GM12864 (cell line): ENCODE measurements at regions not wholly inside any gene's neighbourhood (a gene's known extent, or its start where the extent isn't known, plus 50 kb on each side); places are given as distances from the start of the nearest gene placed in this dataset.

Experiments
- DNase-seq: peaks from one replicate; pipeline ENCODE4 v3.0.0-alpha.2; 2011; ENCODE audit warnings: low read depth
- H3K4me3 ChIP-seq: 2 replicates; pipeline ENCODE4 v1.5.1; 2011; ENCODE audit warnings: mild to moderate bottlenecking, low read depth, low read length, control low read depth
- CTCF ChIP-seq: IDR thresholded peaks from 2 replicates; pipeline ENCODE4 v1.5.1; 2011; ENCODE audit warnings: low read depth, mild to moderate bottlenecking, moderate library complexity, low read length, control low read depth, inconsistent platforms; ENCODE audit errors: missing control alignments

- no peak for TF ChIP-seq CTCF
- DNase-seq = no peak
- no peak overlapping the region for H3K4me3 ChIP-seq
Measured at GRCh38 chr13:63163903-63164302, 1748.3 kb upstream of the PCDH20 start.

- TF ChIP-seq CTCF = no peak
- H3K4me3 ChIP-seq = no peak overlapping the region
- DNase-seq = no peak
Measured at GRCh38 chr13:63161219-63161618, 1745.6 kb upstream of the PCDH20 start.

- no peak overlapping the region for H3K4me3 ChIP-seq
- no peak for TF ChIP-seq CTCF
- no peak for DNase-seq
Measured at GRCh38 chr13:63156816-63157215, 1741.2 kb upstream of the PCDH20 start.

GRCh38 chr13:63149375-63149774 is 1733.7 kb upstream of the PCDH20 start:
- no peak for TF ChIP-seq CTCF
- no peak for DNase-seq
- H3K4me3 ChIP-seq = no peak overlapping the region

GRCh38 chr13:63139277-63139676 is 1723.6 kb upstream of the PCDH20 start:
- no peak for TF ChIP-seq CTCF
- H3K4me3 ChIP-seq = no peak overlapping the region
- no peak for DNase-seq

GRCh38 chr13:63129995-63130394 is 1714.3 kb upstream of the PCDH20 start:
- no peak for DNase-seq
- no peak overlapping the region for H3K4me3 ChIP-seq
- TF ChIP-seq CTCF = no peak

GRCh38 chr13:63128716-63129115 is 1713.1 kb upstream of the PCDH20 start:
- no peak for DNase-seq
- no peak overlapping the region for H3K4me3 ChIP-seq
- TF ChIP-seq CTCF = no peak
